Heart left ventricle (tissue), 16 donors: ENCODE measurements at regions not wholly inside any gene's neighbourhood (a gene's known extent, or its start where the extent isn't known, plus 50 kb on each side); places are given as distances from the start of the nearest gene placed in this dataset.

ENCODE experiments used
- ATAC-seq, 4 donors: fragments of 200-7000 bp; cut with Tn5 transposase; one replicate each; pipeline ENCODE4 v1.9.1; 2020 to 2022; ENCODE audit warnings: moderate library complexity in 4 of 4, mild to moderate bottlenecking in 3 of 4, moderate number of reproducible peaks in 1 of 4
- DNase-seq, 5 donors: peaks; one replicate each; pipeline ENCODE4 v3.0.0-alpha.2; 2020
- H3K27ac ChIP-seq, 12 donors: fragments of 200-600 bp; sonication (generic) in 4 of 12; one replicate each; pipeline versions ENCODE4 v1.5.0 to v1.8.0; 2016 to 2022; ENCODE audit warnings: mild to moderate bottlenecking in 2 of 12
- H3K27me3 ChIP-seq, 9 donors: fragments of 200-600 bp; sonication (generic) in 2 of 9; one replicate each; pipeline versions ENCODE4 v1.5.1 to v1.8.0; 2016 to 2022; ENCODE audit warnings: mild to moderate bottlenecking in 3 of 9
- H3K36me3 ChIP-seq, 9 donors: fragments of 200-600 bp; sonication (generic) in 2 of 9; one replicate each; pipeline versions ENCODE4 v1.5.0 to v1.8.0; 2018 to 2022; ENCODE audit warnings: mild to moderate bottlenecking in 2 of 9
- H3K4me1 ChIP-seq, 12 donors: fragments of 200-600 bp; sonication (generic) in 4 of 12; one replicate each; pipeline versions ENCODE4 v1.5.0 to v1.8.0; 2016 to 2022; ENCODE audit warnings: mild to moderate bottlenecking in 3 of 12
- H3K4me3 ChIP-seq, 12 donors: fragments of 200-600 bp; sonication (generic) in 4 of 12; one replicate each; pipeline versions ENCODE4 v1.5.0 to v1.8.0; 2017 to 2022; ENCODE audit warnings: mild to moderate bottlenecking in 9 of 12, moderate library complexity in 4 of 12
- H3K9me3 ChIP-seq, 12 donors: fragments of 200-600 bp; sonication (generic) in 4 of 12; one replicate each; pipeline versions ENCODE4 v1.5.0 to v1.8.0; 2016 to 2022; ENCODE audit warnings: mild to moderate bottlenecking in 1 of 12
- POLR2A ChIP-seq, 2 donors: fragments of 450-650 bp; IDR thresholded peaks; one replicate each; pipeline ENCODE4 v1.6.1; 2017; ENCODE audit warnings: antibody characterized with exemption in 2 of 2, mild to moderate bottlenecking in 2 of 2, moderate library complexity in 2 of 2
- WGBS, 4 donors: extraction: QIAGEN DNeasy Blood & Tissue Kit in 2 of 4; methylation state at CpG; one replicate each; pipeline versions ENCODE4 v1.1.5 to v1.1.7; 2013 to 2018; 5-methylcytosine and 5-hydroxymethylcytosine counted together
- intact Hi-C, 10 donors: fragments of 100-400 bp; cut with DNase I; formaldehyde crosslinking; loops; one replicate each; pipeline versions ENCODE4 v1.11.1 to v1.14.2; 2022
- TF ChIP-seq, protein P1 (sequence below), 12 donors: fragments of 200-600 bp; sonication (generic) in 4 of 12; IDR thresholded peaks; one replicate each; pipeline versions ENCODE4 v1.5.0 to v1.8.0; 2018 to 2022; ENCODE audit warnings: antibody characterized with exemption in 12 of 12, mild to moderate bottlenecking in 5 of 12
- donor health status: ischemic (EF 13 %, LVEDD 7.1; RV severe dilation, severe dysfunction).
- donor health status: healthy with polysubstance abuse.
- donor health status: DM: no; HTN: yes; CAD: no.
- donor health status: DM: no; HTN: no; CAD: no.
- donor health status: ischemic (EF 25% LVEDD 6.9; RV normal size, moderate dysfunction).
- donor health status: ischemic (EF 25% LVEDD 5.7; RV mildly dilated, moderate dysfunction).
- donor health status: healthy.
- donor health status: DM: yes; HTN: yes; CAD: no.
- donor health status: ischemic (EF 35%, LVEDD 5.7; RV mildly dilated, moderate dysfunction).
- donor health status: nonischemic (EF 11% LVEDD 7.7; RV severe dilation, severe dysfunction).
- donor health status: DM: yes; HTN: yes; CAD: no.
- donor health status: PGD.
- donor health status: ischemic (EF 29% LVEDD 5.4; RV normal size, mild dysfunction).
- donor health status: nonischemic (EF 23%, LVEDD 6.1; RV moderate dilation, normal function).

DNA sequence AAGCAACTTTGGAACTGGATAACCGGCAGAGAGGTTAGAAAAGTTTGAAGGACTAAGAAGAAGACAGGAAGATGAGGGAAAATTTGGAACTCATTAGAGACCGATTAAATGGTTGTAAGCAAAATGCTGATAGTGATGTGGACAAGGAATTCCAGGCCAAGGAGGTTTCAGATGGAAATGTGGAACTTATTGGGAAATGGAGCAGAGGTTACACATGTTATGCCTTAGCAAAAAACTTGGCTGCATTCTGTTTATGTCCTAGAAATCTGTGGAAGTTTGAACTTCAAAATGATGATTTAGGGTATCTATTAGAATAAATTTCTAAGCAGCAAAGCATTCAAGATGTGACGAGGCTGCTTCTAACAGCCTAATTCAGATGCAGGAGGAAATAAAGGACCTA lies 675.1 kb upstream of the SYT4 start:
- Histone ChIP-seq H3K4me3 (no peak overlapping the region), H3K27ac (no peak overlapping the region), H3K4me1 (peaks cover 0 to 4% (median 0%) of the 10 kb centered on the region in 12 donors), H3K36me3 (no peaks in the 10 kb centered on the region), H3K9me3 (peaks cover 0 to 8% (median 0%) of the 10 kb centered on the region in 12 donors), H3K27me3 (no peaks in the 10 kb centered on the region)
- DNase-seq (no peak), ATAC-seq (no peak)
- 80 to 87% (median 85%) methylated on average over 3 of the region's 3 CpGs for WGBS, 4 donors
- intact Hi-C loops = loop anchor here in 1 of 10 donors (10.0 kb wide), 1 partner anchor 298 kb away; no protein-coding TSS in a partner anchor
- no peak for TF ChIP-seq POLR2A (IDR thresholded peaks at IDR 0.05)
- TF ChIP-seq, protein P1, sequence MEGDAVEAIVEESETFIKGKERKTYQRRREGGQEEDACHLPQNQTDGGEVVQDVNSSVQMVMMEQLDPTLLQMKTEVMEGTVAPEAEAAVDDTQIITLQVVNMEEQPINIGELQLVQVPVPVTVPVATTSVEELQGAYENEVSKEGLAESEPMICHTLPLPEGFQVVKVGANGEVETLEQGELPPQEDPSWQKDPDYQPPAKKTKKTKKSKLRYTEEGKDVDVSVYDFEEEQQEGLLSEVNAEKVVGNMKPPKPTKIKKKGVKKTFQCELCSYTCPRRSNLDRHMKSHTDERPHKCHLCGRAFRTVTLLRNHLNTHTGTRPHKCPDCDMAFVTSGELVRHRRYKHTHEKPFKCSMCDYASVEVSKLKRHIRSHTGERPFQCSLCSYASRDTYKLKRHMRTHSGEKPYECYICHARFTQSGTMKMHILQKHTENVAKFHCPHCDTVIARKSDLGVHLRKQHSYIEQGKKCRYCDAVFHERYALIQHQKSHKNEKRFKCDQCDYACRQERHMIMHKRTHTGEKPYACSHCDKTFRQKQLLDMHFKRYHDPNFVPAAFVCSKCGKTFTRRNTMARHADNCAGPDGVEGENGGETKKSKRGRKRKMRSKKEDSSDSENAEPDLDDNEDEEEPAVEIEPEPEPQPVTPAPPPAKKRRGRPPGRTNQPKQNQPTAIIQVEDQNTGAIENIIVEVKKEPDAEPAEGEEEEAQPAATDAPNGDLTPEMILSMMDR (IDR thresholded peaks at IDR 0.05) = no peak

DNA sequence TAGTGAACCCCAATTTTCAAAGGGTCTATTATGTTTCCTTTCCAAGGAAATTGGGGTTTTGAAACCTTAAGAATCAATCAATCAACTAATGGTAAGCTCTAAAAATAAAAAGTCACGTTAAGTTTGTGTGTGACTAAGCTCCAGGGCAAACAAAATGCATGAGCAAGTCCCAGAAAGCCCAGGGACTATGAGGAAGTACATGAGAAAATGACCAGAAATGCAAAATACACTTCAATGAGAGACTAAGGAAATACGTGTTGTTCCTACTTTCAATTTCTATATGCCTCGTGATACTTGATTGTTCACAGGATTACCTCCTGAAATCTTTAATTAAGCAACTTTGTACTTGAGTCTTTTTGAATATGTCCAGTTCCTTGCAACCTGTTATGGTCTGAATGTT lies 684.4 kb upstream of the SYT4 start:
- Histone ChIP-seq H3K27me3 (no peaks in the 10 kb centered on the region), H3K36me3 (no peaks in the 10 kb centered on the region), H3K27ac (no peak overlapping the region), H3K9me3 (no peaks in the 10 kb centered on the region), H3K4me1 (no peaks in the 10 kb centered on the region), H3K4me3 (no peak overlapping the region)
- ATAC-seq (no peak), DNase-seq (no peak)
- 66 to 72% (median 70%) methylated on average over 3 of the region's 3 CpGs for WGBS, 4 donors
- intact Hi-C loops = no loop called here
- TF ChIP-seq POLR2A (IDR thresholded peaks at IDR 0.05) = no peak
- TF ChIP-seq, protein P1 (IDR thresholded peaks at IDR 0.05) = no peak

DNA sequence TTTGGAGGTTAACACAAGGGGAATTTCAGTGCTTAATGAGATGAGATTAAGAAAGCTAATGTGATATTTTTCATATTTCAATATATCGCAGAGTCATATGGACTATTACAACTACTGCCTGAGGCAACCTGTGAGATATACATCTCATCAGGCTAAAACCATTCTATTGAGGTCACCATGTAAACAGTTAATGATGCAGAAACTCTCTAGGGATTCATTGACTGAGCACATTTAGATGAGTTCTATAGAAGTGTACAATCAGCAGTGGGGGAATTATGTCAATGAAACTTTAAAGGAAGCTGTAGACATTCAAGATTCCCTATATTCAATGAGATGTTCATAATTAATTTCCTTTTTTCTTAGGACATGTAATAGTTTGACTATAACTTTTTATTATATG lies 687.4 kb upstream of the SYT4 start:
- DNase-seq = no peak
- Histone ChIP-seq H3K36me3 (no peaks in the 10 kb centered on the region), H3K27me3 (no peaks in the 10 kb centered on the region), H3K4me1 (no peaks in the 10 kb centered on the region), H3K27ac (no peak overlapping the region), H3K4me3 (no peak overlapping the region), H3K9me3 (no peaks in the 10 kb centered on the region)
- no peak for ATAC-seq
- 93 to 99% (median 97%) methylated on average over 1 of the region's 1 CpG for WGBS, 4 donors
- intact Hi-C loops = no loop called here
- TF ChIP-seq, protein P1 (IDR thresholded peaks at IDR 0.05) = no peak
- TF ChIP-seq POLR2A (IDR thresholded peaks at IDR 0.05) = no peak

DNA sequence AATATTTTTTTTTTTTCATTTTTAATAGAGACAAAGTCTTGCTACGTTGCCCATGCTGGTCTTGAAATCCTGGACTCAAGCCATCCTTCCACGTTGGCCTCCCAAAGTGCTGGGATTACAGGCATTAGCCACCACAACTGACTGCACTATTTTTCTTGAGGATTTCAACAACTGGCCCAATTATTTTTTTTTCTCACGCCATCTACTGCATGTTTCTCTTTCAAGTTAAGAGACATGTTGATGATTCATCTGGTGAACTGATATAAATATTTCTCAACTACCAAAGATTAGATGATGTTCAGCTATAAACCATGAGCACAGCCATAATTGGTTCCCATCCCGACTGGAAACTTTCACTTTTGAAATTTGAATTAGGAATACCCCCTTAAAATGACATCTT lies 688.4 kb upstream of the SYT4 start:
- no peak for DNase-seq
- intact Hi-C loops = no loop called here
- Histone ChIP-seq H3K27me3 (no peaks in the 10 kb centered on the region), H3K27ac (no peak overlapping the region), H3K4me3 (no peak overlapping the region), H3K36me3 (no peaks in the 10 kb centered on the region), H3K9me3 (no peaks in the 10 kb centered on the region), H3K4me1 (no peaks in the 10 kb centered on the region)
- ATAC-seq = no peak
- 68 to 82% (median 75%) methylated on average over 4 of the region's 4 CpGs for WGBS, 4 donors
- no peak for TF ChIP-seq POLR2A (IDR thresholded peaks at IDR 0.05)
- TF ChIP-seq, protein P1 (IDR thresholded peaks at IDR 0.05) = no peak
